ENCODE measurements at regions not wholly inside any gene's neighbourhood (a gene's known extent, or its start where the extent isn't known, plus 50 kb on each side); places are given as distances from the start of the nearest gene placed in this dataset.
"Not testable (repeated sequence)": the region's sequence is repeated elsewhere in the genome, so short reads cannot be mapped to it uniquely, and the experiment has no call there.

DNA sequence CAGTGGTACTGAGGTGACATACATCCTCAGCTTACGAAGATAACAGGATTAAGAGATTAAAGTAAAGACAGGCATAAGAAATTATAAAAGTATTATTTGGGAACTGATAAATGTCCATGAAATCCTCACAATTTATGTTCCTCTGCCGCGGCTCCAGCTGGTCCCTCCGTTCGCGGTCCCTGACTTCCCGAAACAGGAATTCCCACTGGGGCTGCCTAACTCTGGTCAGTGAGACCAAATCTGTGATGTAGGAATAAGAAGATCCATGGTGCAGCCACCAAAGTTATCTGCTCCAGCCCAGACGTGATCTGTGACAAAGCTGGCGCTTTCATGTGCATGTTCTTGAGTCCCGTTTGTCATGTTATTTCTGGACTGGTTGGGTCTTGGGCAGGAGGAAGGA lies 70.2 kb downstream of the TNFAIP2 start:
- not testable (repeated sequence) for TF ChIP-seq CTCF, POLR2A (IDR thresholded peaks at IDR 0.05)

All from testis (tissue), 2 donors.